Muscle of leg (tissue), 3 donors: ENCODE measurements at regions not wholly inside any gene's neighbourhood (a gene's known extent, or its start where the extent isn't known, plus 50 kb on each side); places are given as distances from the start of the nearest gene placed in this dataset.
"Not testable (repeated sequence)": the region's sequence is repeated elsewhere in the genome, so short reads cannot be mapped to it uniquely, and the experiment has no call there.

Source experiments
- DNase-seq: peaks from one replicate; pipeline ENCODE4 v3.0.0; 2013
- H3K27ac ChIP-seq: one replicate; pipeline ENCODE4 v1.5.1; 2013; ENCODE audit warnings: mild to moderate bottlenecking, low read length, control low read depth
- H3K27me3 ChIP-seq: one replicate; pipeline ENCODE4 v1.6.1; 2013; ENCODE audit warnings: low read length; ENCODE audit not compliant: control insufficient read depth, insufficient read depth
- H3K36me3 ChIP-seq: one replicate; pipeline ENCODE4 v1.6.1; 2013; ENCODE audit warnings: low read length; ENCODE audit not compliant: control insufficient read depth, insufficient read depth
- H3K4me1 ChIP-seq: one replicate; pipeline ENCODE4 v1.6.1; 2013; ENCODE audit warnings: low read length; ENCODE audit not compliant: control insufficient read depth, insufficient read depth
- H3K4me3 ChIP-seq: one replicate; pipeline ENCODE4 v1.5.1; 2013; ENCODE audit warnings: low read length, control low read depth
- H3K9me3 ChIP-seq: replicated peaks from 2 replicates; pipeline ENCODE4 v1.6.1; 2013; ENCODE audit warnings: low read depth, low read length; ENCODE audit not compliant: control insufficient read depth
- WGBS: methylation state at CpG from one replicate; pipeline ENCODE4 v1.1.5; 2013; ENCODE audit warnings: missing lambda C conversion rate; ENCODE audit not compliant: insufficient coverage; 5-methylcytosine and 5-hydroxymethylcytosine counted together

GRCh38 chr6:156595476-156595875 lies 181.7 kb upstream of the ARID1B start:
- 100% methylated on average over 1 of the region's 3 CpGs for WGBS
- peaks cover 5% of the 10 kb centered on the region for H3K27me3 ChIP-seq
- no peak overlapping the region for H3K27ac ChIP-seq
- no peak for DNase-seq
- H3K9me3 ChIP-seq = no peaks in the 10 kb centered on the region
- no peak overlapping the region for H3K4me3 ChIP-seq
- H3K36me3 ChIP-seq = no peaks in the 10 kb centered on the region
- H3K4me1 ChIP-seq = no peaks in the 10 kb centered on the region

- Histone ChIP-seq H3K27ac (no peak overlapping the region), H3K4me1 (no peaks in the 10 kb centered on the region), H3K9me3 (no peaks in the 10 kb centered on the region), H3K36me3 (no peaks in the 10 kb centered on the region), H3K4me3 (no peak overlapping the region), H3K27me3 (peaks cover 5% of the 10 kb centered on the region)
- DNase-seq = no peak
- WGBS = 68% methylated on average over 3 of the region's 3 CpGs
Observed at GRCh38 chr6:156593893-156594292, 183.3 kb upstream of the ARID1B start.

- no peak overlapping the region for H3K4me3 ChIP-seq
- H3K27ac ChIP-seq = no peak overlapping the region
- H3K4me1 ChIP-seq = no peaks in the 10 kb centered on the region
- H3K9me3 ChIP-seq = no peaks in the 10 kb centered on the region
- DNase-seq = no peak
- WGBS = no CpG with 5 or more reads among the region's 1 CpG
- H3K36me3 ChIP-seq = no peaks in the 10 kb centered on the region
- H3K27me3 ChIP-seq = peaks cover 5% of the 10 kb centered on the region
Observed at GRCh38 chr6:156593127-156593526, 184.1 kb upstream of the ARID1B start.

GRCh38 chr6:156590482-156590881 lies 186.7 kb upstream of the ARID1B start:
- peaks cover 4% of the 10 kb centered on the region for H3K27me3 ChIP-seq
- WGBS = 82% methylated on average over 1 of the region's 6 CpGs
- H3K4me1 ChIP-seq = no peaks in the 10 kb centered on the region
- no peak for DNase-seq
- no peak overlapping the region for H3K27ac ChIP-seq
- H3K9me3 ChIP-seq = no peaks in the 10 kb centered on the region
- H3K4me3 ChIP-seq = no peak overlapping the region
- no peaks in the 10 kb centered on the region for H3K36me3 ChIP-seq

GRCh38 chr6:156589281-156589680 lies 187.9 kb upstream of the ARID1B start:
- Histone ChIP-seq H3K36me3 (no peaks in the 10 kb centered on the region), H3K27ac (no peak overlapping the region), H3K4me3 (no peak overlapping the region), H3K4me1 (no peaks in the 10 kb centered on the region), H3K27me3 (peaks cover 4% of the 10 kb centered on the region), H3K9me3 (no peaks in the 10 kb centered on the region)
- WGBS = no CpG with 5 or more reads among the region's 1 CpG
- no peak for DNase-seq

- Histone ChIP-seq H3K27me3 (peaks cover 4% of the 10 kb centered on the region), H3K27ac (no peak overlapping the region), H3K4me3 (no peak overlapping the region), H3K36me3 (no peaks in the 10 kb centered on the region), H3K4me1 (no peaks in the 10 kb centered on the region), H3K9me3 (no peaks in the 10 kb centered on the region)
- WGBS = 90% methylated on average over 3 of the region's 3 CpGs
- no peak for DNase-seq
Observed at GRCh38 chr6:156587751-156588301, 189.4 kb upstream of the ARID1B start.

GRCh38 chr6:156587071-156587470 lies 190.1 kb upstream of the ARID1B start:
- Histone ChIP-seq H3K36me3 (no peaks in the 10 kb centered on the region), H3K4me3 (no peak overlapping the region), H3K27me3 (peaks cover 4% of the 10 kb centered on the region), H3K27ac (no peak overlapping the region), H3K4me1 (no peaks in the 10 kb centered on the region), H3K9me3 (no peaks in the 10 kb centered on the region)
- no peak for DNase-seq

- WGBS = 17% methylated on average over 1 of the region's 3 CpGs
- Histone ChIP-seq H3K9me3 (no peaks in the 10 kb centered on the region), H3K27me3 (peaks cover 4% of the 10 kb centered on the region), H3K27ac (no peak overlapping the region), H3K4me1 (no peaks in the 10 kb centered on the region), H3K4me3 (no peak overlapping the region), H3K36me3 (no peaks in the 10 kb centered on the region)
- DNase-seq = no peak
Observed at GRCh38 chr6:156585859-156586258, 191.3 kb upstream of the ARID1B start.

GRCh38 chr6:156584121-156584520 lies 193.1 kb upstream of the ARID1B start:
- not testable (repeated sequence) for DNase-seq, H3K9me3 ChIP-seq, H3K4me3 ChIP-seq, H3K27ac ChIP-seq, H3K27me3 ChIP-seq, H3K4me1 ChIP-seq, H3K36me3 ChIP-seq
- no CpG with 5 or more reads among the region's 4 CpGs for WGBS

GRCh38 chr6:156583083-156583482 lies 194.1 kb upstream of the ARID1B start:
- Histone ChIP-seq H3K27ac (no peak overlapping the region), H3K9me3 (peaks cover 6% of the 10 kb centered on the region), H3K4me3 (no peak overlapping the region), H3K36me3 (no peaks in the 10 kb centered on the region), H3K27me3 (peaks cover 4% of the 10 kb centered on the region), H3K4me1 (no peaks in the 10 kb centered on the region)
- DNase-seq = no peak
- 40% methylated on average over 1 of the region's 6 CpGs for WGBS

- WGBS = 53% methylated on average over 3 of the region's 7 CpGs
- no peak overlapping the region for H3K27ac ChIP-seq
- DNase-seq = no peak
- H3K36me3 ChIP-seq = no peaks in the 10 kb centered on the region
- peaks cover 10% of the 10 kb centered on the region for H3K9me3 ChIP-seq
- H3K4me3 ChIP-seq = no peak overlapping the region
- H3K4me1 ChIP-seq = no peaks in the 10 kb centered on the region
- peaks cover 4% of the 10 kb centered on the region for H3K27me3 ChIP-seq
Observed at GRCh38 chr6:156582509-156582992, 194.6 kb upstream of the ARID1B start.
